Loucy (cell line): ENCODE measurements at regions not wholly inside any gene's neighbourhood (a gene's known extent, or its start where the extent isn't known, plus 50 kb on each side); places are given as distances from the start of the nearest gene placed in this dataset.

Experiments
- H2AFZ ChIP-seq: fragments of 200-600 bp; sonication (generic); 2 replicates; pipeline ENCODE4 v1.6.0; 2016; ENCODE audit warnings: antibody characterized with exemption, mild to moderate bottlenecking, low read length, moderate library complexity
- H3F3A ChIP-seq: fragments of 200-600 bp; 2 replicates; pipeline ENCODE4 v1.6.0; 2016; ENCODE audit warnings: antibody characterized with exemption, low read depth, mild to moderate bottlenecking
- H3K27me3 ChIP-seq: fragments of 200-600 bp; sonication (generic); 2 replicates; pipeline ENCODE4 v1.6.1; 2014; ENCODE audit warnings: low read length, mild to moderate bottlenecking; ENCODE audit not compliant: insufficient read depth, poor library complexity, severe bottlenecking
- H3K36me3 ChIP-seq: fragments of 200-600 bp; sonication (generic); 2 replicates; pipeline ENCODE4 v1.6.1; 2016; ENCODE audit warnings: low read length; ENCODE audit not compliant: insufficient read depth
- H3K4me1 ChIP-seq: fragments of 200-600 bp; sonication (generic); 2 replicates; pipeline ENCODE4 v1.5.1; 2014; ENCODE audit warnings: low read length, mild to moderate bottlenecking; ENCODE audit not compliant: insufficient read depth, poor library complexity, severe bottlenecking
- H3K4me2 ChIP-seq: fragments of 200-600 bp; sonication (generic); 2 replicates; pipeline ENCODE4 v1.6.0; 2014; ENCODE audit warnings: antibody characterized with exemption, low read length, low read depth, mild to moderate bottlenecking; ENCODE audit not compliant: poor library complexity, severe bottlenecking
- H3K4me3 ChIP-seq: fragments of 200-600 bp; sonication (generic); 2 replicates; pipeline ENCODE4 v1.5.1; 2014; ENCODE audit warnings: low read length, mild to moderate bottlenecking, mixed read lengths; ENCODE audit not compliant: poor library complexity, severe bottlenecking
- H3K79me2 ChIP-seq: fragments of 200-600 bp; sonication (generic); 2 replicates; pipeline ENCODE4 v1.6.1; 2014; ENCODE audit warnings: low read length; ENCODE audit not compliant: insufficient read depth
- H3K9ac ChIP-seq: fragments of 200-600 bp; sonication (generic); 2 replicates; pipeline ENCODE4 v1.6.0; 2014; ENCODE audit warnings: mild to moderate bottlenecking, low read depth, low read length, moderate library complexity; ENCODE audit not compliant: poor library complexity, severe bottlenecking
- H3K9me2 ChIP-seq: fragments of 200-600 bp; sonication (generic); replicated peaks from 2 replicates; pipeline ENCODE4 v1.6.1; 2016; ENCODE audit warnings: low read depth, low read length, mixed read lengths
- H3K9me3 ChIP-seq: fragments of 200-600 bp; sonication (generic); 2 replicates; pipeline ENCODE4 v1.6.1; 2014; ENCODE audit warnings: mild to moderate bottlenecking, antibody characterized with exemption, low read length, low read depth; ENCODE audit not compliant: insufficient read depth
- H4K20me1 ChIP-seq: fragments of 200-600 bp; sonication (generic); 2 replicates; pipeline ENCODE4 v1.6.0; 2014; ENCODE audit warnings: antibody characterized with exemption, low read length, mild to moderate bottlenecking; ENCODE audit not compliant: insufficient read depth, poor library complexity, severe bottlenecking
- EZH2phosphoT487 ChIP-seq: fragments of 200-600 bp; IDR thresholded peaks from 2 replicates; pipeline ENCODE4 v1.6.1; 2018; ENCODE audit warnings: antibody characterized with exemption, mild to moderate bottlenecking, moderate library complexity, borderline replicate concordance
- TF ChIP-seq, protein P1 (sequence below): fragments of 200-600 bp; sonication (generic); conservative IDR thresholded peaks from 2 replicates; pipeline ENCODE4 v1.5.1; 2014; ENCODE audit warnings: mild to moderate bottlenecking, antibody characterized with exemption, low read length

DNA sequence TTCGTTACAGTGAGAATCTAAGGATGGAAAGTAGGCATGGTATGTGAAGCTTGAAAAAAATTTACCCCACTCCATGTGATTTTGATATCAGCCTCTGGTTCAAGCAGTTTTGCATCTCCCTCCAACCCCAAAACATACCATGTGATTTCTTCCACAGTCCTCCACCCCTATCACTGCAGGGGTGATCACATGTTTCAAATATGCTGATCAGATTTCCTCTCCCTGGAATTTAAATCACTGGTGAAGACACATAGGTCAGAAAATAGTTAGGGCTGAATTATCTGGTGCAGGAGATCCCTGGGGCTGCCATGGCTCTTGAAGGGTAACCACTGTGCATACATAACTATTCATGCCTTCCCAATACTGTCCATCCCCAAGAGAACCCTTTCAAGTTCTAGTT, 119.7 kb upstream of the THRB start:
- no peaks in the 10 kb centered on the region for H3K27me3 ChIP-seq
- H3K9me2 ChIP-seq: no peaks in the 10 kb centered on the region
- H3K9ac ChIP-seq: no peak overlapping the region
- no peaks in the 10 kb centered on the region for H3K79me2 ChIP-seq
- no peak overlapping the region for H3K4me3 ChIP-seq
- H3K4me1 ChIP-seq: no peaks in the 10 kb centered on the region
- H4K20me1 ChIP-seq: no peaks in the 10 kb centered on the region
- H3K9me3 ChIP-seq: no peaks in the 10 kb centered on the region
- H2AFZ ChIP-seq: no peak overlapping the region
- H3K36me3 ChIP-seq: no peaks in the 10 kb centered on the region
- H3K4me2 ChIP-seq: no peak overlapping the region
- no peaks in the 10 kb centered on the region for H3F3A ChIP-seq
- TF ChIP-seq, protein P1, sequence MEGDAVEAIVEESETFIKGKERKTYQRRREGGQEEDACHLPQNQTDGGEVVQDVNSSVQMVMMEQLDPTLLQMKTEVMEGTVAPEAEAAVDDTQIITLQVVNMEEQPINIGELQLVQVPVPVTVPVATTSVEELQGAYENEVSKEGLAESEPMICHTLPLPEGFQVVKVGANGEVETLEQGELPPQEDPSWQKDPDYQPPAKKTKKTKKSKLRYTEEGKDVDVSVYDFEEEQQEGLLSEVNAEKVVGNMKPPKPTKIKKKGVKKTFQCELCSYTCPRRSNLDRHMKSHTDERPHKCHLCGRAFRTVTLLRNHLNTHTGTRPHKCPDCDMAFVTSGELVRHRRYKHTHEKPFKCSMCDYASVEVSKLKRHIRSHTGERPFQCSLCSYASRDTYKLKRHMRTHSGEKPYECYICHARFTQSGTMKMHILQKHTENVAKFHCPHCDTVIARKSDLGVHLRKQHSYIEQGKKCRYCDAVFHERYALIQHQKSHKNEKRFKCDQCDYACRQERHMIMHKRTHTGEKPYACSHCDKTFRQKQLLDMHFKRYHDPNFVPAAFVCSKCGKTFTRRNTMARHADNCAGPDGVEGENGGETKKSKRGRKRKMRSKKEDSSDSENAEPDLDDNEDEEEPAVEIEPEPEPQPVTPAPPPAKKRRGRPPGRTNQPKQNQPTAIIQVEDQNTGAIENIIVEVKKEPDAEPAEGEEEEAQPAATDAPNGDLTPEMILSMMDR: no peak
- TF ChIP-seq EZH2phosphoT487: no peak

DNA sequence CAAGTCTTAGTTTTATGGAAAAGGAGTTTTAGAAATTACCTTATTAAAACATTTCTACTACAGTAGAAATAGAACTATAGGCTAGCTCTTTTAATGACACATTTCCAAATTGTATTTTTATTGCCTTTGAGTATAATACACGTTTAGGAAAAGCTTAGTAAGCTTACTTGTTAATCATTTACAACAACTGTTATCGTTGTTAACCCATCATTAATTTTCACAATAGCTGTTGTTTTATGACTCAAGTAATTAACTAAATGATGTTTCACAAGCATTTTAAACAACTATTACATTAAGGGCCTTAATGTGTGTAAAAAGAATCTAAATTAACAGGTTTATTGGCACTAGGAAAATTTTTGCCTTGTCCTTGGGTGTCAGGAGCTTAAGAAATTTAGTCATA, 120.5 kb upstream of the THRB start:
- TF ChIP-seq, protein P1: no peak
- TF ChIP-seq EZH2phosphoT487: no peak
- no peaks in the 10 kb centered on the region for H3K9me3 ChIP-seq
- no peaks in the 10 kb centered on the region for H3K4me1 ChIP-seq
- no peaks in the 10 kb centered on the region for H4K20me1 ChIP-seq
- H3F3A ChIP-seq: no peaks in the 10 kb centered on the region
- H2AFZ ChIP-seq: no peak overlapping the region
- no peak overlapping the region for H3K4me3 ChIP-seq
- H3K9me2 ChIP-seq: no peaks in the 10 kb centered on the region
- H3K36me3 ChIP-seq: no peaks in the 10 kb centered on the region
- H3K9ac ChIP-seq: no peak overlapping the region
- H3K4me2 ChIP-seq: no peak overlapping the region
- H3K27me3 ChIP-seq: no peaks in the 10 kb centered on the region
- H3K79me2 ChIP-seq: no peaks in the 10 kb centered on the region

DNA sequence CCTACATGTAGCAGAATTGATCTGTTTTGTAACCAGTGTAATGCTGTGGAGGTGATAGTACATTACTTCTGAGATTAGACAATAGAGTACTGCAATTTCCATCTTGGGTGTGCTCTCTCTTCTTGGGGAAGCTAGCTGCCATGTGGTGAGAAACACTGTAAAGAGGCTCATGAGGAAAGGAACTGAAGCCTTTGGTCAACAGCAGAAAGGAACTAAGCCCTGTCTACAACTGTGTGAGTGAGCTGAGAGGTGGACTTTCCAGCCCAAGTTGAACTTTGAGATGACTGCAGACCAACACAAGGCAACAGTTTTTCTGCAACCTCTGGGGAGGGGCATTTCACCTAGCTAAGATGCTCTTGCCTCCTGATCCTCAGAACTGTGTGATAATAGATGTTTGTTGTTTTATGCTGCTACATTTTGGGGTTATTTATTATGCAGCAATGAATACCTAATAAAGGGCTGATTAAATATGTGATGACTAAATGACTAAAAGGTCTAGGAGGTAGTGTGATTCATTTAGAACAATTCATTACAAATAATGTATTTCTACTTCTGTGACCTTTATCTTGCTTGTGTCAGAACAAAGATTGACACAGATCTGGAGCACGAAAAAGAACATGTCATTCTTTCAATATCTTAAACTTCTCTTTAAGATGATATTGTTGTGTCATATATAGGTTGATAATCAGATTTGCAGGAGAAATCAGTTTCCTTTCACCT, 121.6 kb upstream of the THRB start:
- TF ChIP-seq EZH2phosphoT487: no peak
- TF ChIP-seq, protein P1: no peak
- H3K4me1 ChIP-seq: no peaks in the 10 kb centered on the region
- no peaks in the 10 kb centered on the region for H3F3A ChIP-seq
- no peak overlapping the region for H3K4me3 ChIP-seq
- no peak overlapping the region for H3K4me2 ChIP-seq
- H3K9me2 ChIP-seq: no peaks in the 10 kb centered on the region
- H3K79me2 ChIP-seq: no peaks in the 10 kb centered on the region
- H3K9ac ChIP-seq: no peak overlapping the region
- H3K27me3 ChIP-seq: no peaks in the 10 kb centered on the region
- no peaks in the 10 kb centered on the region for H3K9me3 ChIP-seq
- no peaks in the 10 kb centered on the region for H3K36me3 ChIP-seq
- no peak overlapping the region for H2AFZ ChIP-seq
- H4K20me1 ChIP-seq: no peaks in the 10 kb centered on the region
